Vagina (tissue), 2 donors: ENCODE measurements at regions not wholly inside any gene's neighbourhood (a gene's known extent, or its start where the extent isn't known, plus 50 kb on each side); places are given as distances from the start of the nearest gene placed in this dataset.

ENCODE experiments used
- DNase-seq, 2 donors: peaks; one replicate each; pipeline ENCODE4 v3.0.0-alpha.2; 2017; ENCODE audit errors: extremely low spot score in 2 of 2
- H3K27ac ChIP-seq: fragments of 200-600 bp; sonication (generic); one replicate; pipeline ENCODE4 v1.5.1; 2019
- H3K27me3 ChIP-seq: fragments of 200-600 bp; sonication (generic); one replicate; pipeline ENCODE4 v1.5.1; 2019
- H3K36me3 ChIP-seq, 2 donors: fragments of 200-600 bp; sonication (generic); one replicate each; pipeline ENCODE4 v1.5.1; 2017 to 2019
- H3K4me1 ChIP-seq: fragments of 200-600 bp; sonication (generic); one replicate; pipeline ENCODE4 v1.5.1; 2019
- H3K4me3 ChIP-seq, 2 donors: fragments of 200-600 bp; sonication (generic); 1 replicate in 1 of 2; 2 replicates in 1 of 2; pipeline ENCODE4 v1.5.1; 2016 to 2019
- H3K9me3 ChIP-seq: fragments of 200-600 bp; sonication (generic); one replicate; pipeline ENCODE4 v1.5.1; 2019
- CTCF ChIP-seq, 3 experiments: fragments of 450-650 bp in 2 of 3; fragments of 200-600 bp in 1 of 3; sonication (generic) in 1 of 3; IDR thresholded peaks; one replicate each; pipeline ENCODE4 v1.5.1; 2017 to 2019; ENCODE audit warnings: antibody characterized with exemption in 3 of 3, mild to moderate bottlenecking in 2 of 3, moderate library complexity in 2 of 3
- POLR2A ChIP-seq, 2 donors: fragments of 450-650 bp; IDR thresholded peaks; one replicate each; pipeline ENCODE4 v1.6.1; 2017; ENCODE audit warnings: antibody characterized with exemption in 2 of 2, mild to moderate bottlenecking in 2 of 2, moderate library complexity in 2 of 2
- POLR2AphosphoS5 ChIP-seq, 2 donors: sonication (generic); formaldehyde crosslinking; IDR thresholded peaks; one replicate each; pipeline ENCODE4 v1.9.0; 2017; ENCODE audit warnings: antibody characterized with exemption in 2 of 2, mild to moderate bottlenecking in 2 of 2, low read depth in 1 of 2; ENCODE audit not compliant: insufficient read depth in 1 of 2
- intact Hi-C: fragments of 100-400 bp; cut with DNase I; formaldehyde crosslinking; loops from one replicate; pipeline ENCODE4 v1.15.1; 2023

GRCh38 chr2:163474319-163474744 lies 261.5 kb downstream of the FIGN start:
- Histone ChIP-seq H3K4me1 (no peaks in the 10 kb centered on the region), H3K9me3 (no peaks in the 10 kb centered on the region), H3K36me3 (no peaks in the 10 kb centered on the region), H3K27me3 (no peaks in the 10 kb centered on the region), H3K4me3 (no peak overlapping the region), H3K27ac (no peak overlapping the region)
- intact Hi-C loops: no loop called here
- no peak for DNase-seq
- TF ChIP-seq POLR2A (IDR thresholded peaks at IDR 0.05) (no peak), CTCF (IDR thresholded peaks at IDR 0.05) (no peak), POLR2AphosphoS5 (IDR thresholded peaks at IDR 0.05; ENCODE audit: insufficient read depth in 1 of 2, low read depth in 1 of 2) (no peak)

- no peak overlapping the region for H3K27ac ChIP-seq
- DNase-seq: no peak
- intact Hi-C loops: no loop called here
- H3K4me3 ChIP-seq: no peak overlapping the region
- no peak for TF ChIP-seq POLR2AphosphoS5 (IDR thresholded peaks at IDR 0.05; ENCODE audit: insufficient read depth in 1 of 2, low read depth in 1 of 2)
- TF ChIP-seq POLR2A (IDR thresholded peaks at IDR 0.05): no peak
- H3K27me3 ChIP-seq: no peaks in the 10 kb centered on the region
- no peaks in the 10 kb centered on the region for H3K4me1 ChIP-seq
- H3K36me3 ChIP-seq: no peaks in the 10 kb centered on the region
- H3K9me3 ChIP-seq: no peaks in the 10 kb centered on the region
These were observed 263.9 kb downstream of the FIGN start for GRCh38 chr2:163471947-163472346.

GRCh38 chr2:163469561-163469962 lies 266.2 kb downstream of the FIGN start:
- Histone ChIP-seq H3K36me3 (no peaks in the 10 kb centered on the region), H3K9me3 (no peaks in the 10 kb centered on the region), H3K4me3 (no peak overlapping the region), H3K27me3 (no peaks in the 10 kb centered on the region), H3K27ac (no peak overlapping the region), H3K4me1 (peaks cover 7% of the 10 kb centered on the region)
- no peak for TF ChIP-seq POLR2A (IDR thresholded peaks at IDR 0.05)
- TF ChIP-seq CTCF (IDR thresholded peaks at IDR 0.05): no peak
- no peak for TF ChIP-seq POLR2AphosphoS5 (IDR thresholded peaks at IDR 0.05; ENCODE audit: insufficient read depth in 1 of 2, low read depth in 1 of 2)
- intact Hi-C loops: no loop called here
- no peak for DNase-seq

GRCh38 chr2:163467251-163467630 lies 268.6 kb downstream of the FIGN start:
- intact Hi-C loops: no loop called here
- TF ChIP-seq POLR2A (IDR thresholded peaks at IDR 0.05) (no peak), CTCF (IDR thresholded peaks at IDR 0.05) (no peak), POLR2AphosphoS5 (IDR thresholded peaks at IDR 0.05; ENCODE audit: insufficient read depth in 1 of 2, low read depth in 1 of 2) (no peak)
- H3K36me3 ChIP-seq: no peaks in the 10 kb centered on the region
- H3K9me3 ChIP-seq: no peaks in the 10 kb centered on the region
- H3K4me1 ChIP-seq: peaks cover 7% of the 10 kb centered on the region
- no peak for DNase-seq
- H3K27ac ChIP-seq: no peak overlapping the region
- H3K4me3 ChIP-seq: no peak overlapping the region
- no peaks in the 10 kb centered on the region for H3K27me3 ChIP-seq

GRCh38 chr2:163466331-163467250 lies 269.2 kb downstream of the FIGN start:
- no peaks in the 10 kb centered on the region for H3K9me3 ChIP-seq
- intact Hi-C loops: no loop called here
- peaks cover 7% of the 10 kb centered on the region for H3K4me1 ChIP-seq
- H3K4me3 ChIP-seq: no peak overlapping the region
- no peaks in the 10 kb centered on the region for H3K27me3 ChIP-seq
- no peak overlapping the region for H3K27ac ChIP-seq
- DNase-seq: no peak
- no peaks in the 10 kb centered on the region for H3K36me3 ChIP-seq
- TF ChIP-seq POLR2AphosphoS5 (IDR thresholded peaks at IDR 0.05; ENCODE audit: insufficient read depth in 1 of 2, low read depth in 1 of 2) (no peak), POLR2A (IDR thresholded peaks at IDR 0.05) (no peak), CTCF (IDR thresholded peaks at IDR 0.05) (no peak)
